DMS 273 (cell line): ENCODE measurements at regions not wholly inside any gene's neighbourhood (a gene's known extent, or its start where the extent isn't known, plus 50 kb on each side); places are given as distances from the start of the nearest gene placed in this dataset.

Source experiments
- DNase-seq: peaks from one replicate; lab custom pipeline; 2025; ENCODE audit not compliant: unreplicated experiment; lab: John Stamatoyannopoulos, UW

GRCh38 chr20:60869087-60869486 is 383.0 kb upstream of the CDH4 start:
- no peak for DNase-seq

- no peak for DNase-seq
Observed at GRCh38 chr20:60869625-60870024, 382.4 kb upstream of the CDH4 start.

GRCh38 chr20:60870040-60870439 is 382.0 kb upstream of the CDH4 start:
- no peak for DNase-seq

GRCh38 chr20:60872224-60872623 is 379.8 kb upstream of the CDH4 start:
- DNase-seq, result no peak

GRCh38 chr20:60877071-60877857 is 374.8 kb upstream of the CDH4 start:
- DNase-seq, result no peak

GRCh38 chr20:60882836-60883235 is 369.2 kb upstream of the CDH4 start:
- no peak for DNase-seq

- DNase-seq, result no peak
Observed at GRCh38 chr20:60883496-60883895, 368.6 kb upstream of the CDH4 start.

GRCh38 chr20:60884277-60884676 is 367.8 kb upstream of the CDH4 start:
- DNase-seq, result no peak

GRCh38 chr20:60888771-60889170 is 363.3 kb upstream of the CDH4 start:
- no peak for DNase-seq

- no peak for DNase-seq
Observed at GRCh38 chr20:60892095-60892813, 359.8 kb upstream of the CDH4 start.

- DNase-seq, result no peak
Observed at GRCh38 chr20:60894091-60894490, 358.0 kb upstream of the CDH4 start.

GRCh38 chr20:60895363-60896079 is 356.5 kb upstream of the CDH4 start:
- no peak for DNase-seq

- DNase-seq, result peak; percentile 1
Observed at GRCh38 chr20:60897976-60898375, 354.1 kb upstream of the CDH4 start.

GRCh38 chr20:60899320-60899719 is 352.7 kb upstream of the CDH4 start:
- DNase-seq, result no peak

GRCh38 chr20:60900618-60901017 is 351.4 kb upstream of the CDH4 start:
- DNase-seq, result no peak

- no peak for DNase-seq
Observed at GRCh38 chr20:60901831-60902230, 350.2 kb upstream of the CDH4 start.

GRCh38 chr20:60903325-60903971 is 348.6 kb upstream of the CDH4 start:
- no peak for DNase-seq

GRCh38 chr20:60904730-60905129 is 347.3 kb upstream of the CDH4 start:
- DNase-seq, result no peak

GRCh38 chr20:60905919-60906318 is 346.1 kb upstream of the CDH4 start:
- no peak for DNase-seq

- no peak for DNase-seq
Observed at GRCh38 chr20:60906555-60906954, 345.5 kb upstream of the CDH4 start.

GRCh38 chr20:60913298-60913697 is 338.8 kb upstream of the CDH4 start:
- no peak for DNase-seq
